H9 (cell line): ENCODE measurements at regions not wholly inside any gene's neighbourhood (a gene's known extent, or its start where the extent isn't known, plus 50 kb on each side); places are given as distances from the start of the nearest gene placed in this dataset.

ENCODE experiments used
- DNase-seq: peaks from one replicate; pipeline ENCODE4 v3.0.0-alpha.2; 2017
- H2AFZ ChIP-seq: one replicate; pipeline ENCODE4 v1.6.1; 2013; ENCODE audit warnings: mild to moderate bottlenecking, low read length, control low read depth, moderate library complexity
- H2AK5ac ChIP-seq: 2 replicates; pipeline ENCODE4 v1.6.1; 2013; ENCODE audit warnings: low read length, control low read depth, mixed read lengths; ENCODE audit not compliant: insufficient read length
- H2BK120ac ChIP-seq: one replicate; pipeline ENCODE4 v1.6.1; 2013; ENCODE audit warnings: low read depth, mild to moderate bottlenecking, low read length, control low read depth, inconsistent platforms; ENCODE audit not compliant: poor library complexity, severe bottlenecking
- H2BK12ac ChIP-seq: 2 replicates; pipeline ENCODE4 v1.6.1; 2013; ENCODE audit warnings: low read length, control low read depth, mixed read lengths, low read depth; ENCODE audit not compliant: insufficient read length
- H2BK15ac ChIP-seq: 2 replicates; pipeline ENCODE4 v1.6.1; 2013; ENCODE audit warnings: low read depth, low read length, control low read depth
- H2BK20ac ChIP-seq: one replicate; pipeline ENCODE4 v1.6.1; 2013; ENCODE audit warnings: low read depth, mild to moderate bottlenecking, low read length, control low read depth, inconsistent platforms; ENCODE audit not compliant: poor library complexity, severe bottlenecking
- H2BK5ac ChIP-seq: 2 replicates; pipeline ENCODE4 v1.6.1; 2013; ENCODE audit warnings: low read length, control low read depth, mixed read lengths; ENCODE audit not compliant: insufficient read length
- H3K14ac ChIP-seq: 2 replicates; pipeline ENCODE4 v1.6.1; 2013; ENCODE audit warnings: low read length, control low read depth; ENCODE audit not compliant: insufficient read depth
- H3K18ac ChIP-seq: 2 replicates; pipeline ENCODE4 v1.6.1; 2013; ENCODE audit warnings: low read depth, mild to moderate bottlenecking, mixed read lengths, low read length, control low read depth; ENCODE audit not compliant: insufficient read length
- H3K23ac ChIP-seq: 2 replicates; pipeline ENCODE4 v1.6.1; 2013; ENCODE audit warnings: low read length, control low read depth, mixed read lengths, low read depth; ENCODE audit not compliant: insufficient read length
- H3K23me2 ChIP-seq: 2 replicates; pipeline ENCODE4 v1.6.1; 2013; ENCODE audit warnings: low read depth, mild to moderate bottlenecking, mixed read lengths, low read length, control low read depth; ENCODE audit not compliant: insufficient read length, poor library complexity, severe bottlenecking
- H3K27ac ChIP-seq: 2 replicates; pipeline ENCODE4 v1.5.1; 2013; ENCODE audit warnings: low read length, control low read depth, mixed read lengths, low read depth; ENCODE audit not compliant: insufficient read length
- H3K27me3 ChIP-seq: 2 replicates; pipeline ENCODE4 v1.6.1; 2013; ENCODE audit warnings: low read length, control low read depth, inconsistent platforms; ENCODE audit not compliant: insufficient read depth
- H3K4ac ChIP-seq: 2 replicates; pipeline ENCODE4 v1.6.1; 2013; ENCODE audit warnings: low read depth, mild to moderate bottlenecking, control low read depth, inconsistent platforms, low read length, moderate library complexity
- H3K4me1 ChIP-seq: 2 replicates; pipeline ENCODE4 v1.6.1; 2013; ENCODE audit warnings: low read length, control low read depth, inconsistent platforms; ENCODE audit not compliant: insufficient read depth
- H3K4me2 ChIP-seq: 2 replicates; pipeline ENCODE4 v1.6.1; 2013; ENCODE audit warnings: low read length, control low read depth, mixed read lengths; ENCODE audit not compliant: insufficient read length, insufficient read depth
- H3K56ac ChIP-seq: 2 replicates; pipeline ENCODE4 v1.6.1; 2013; ENCODE audit warnings: low read depth, mild to moderate bottlenecking, mixed read lengths, low read length, control low read depth; ENCODE audit not compliant: insufficient read length
- H3K79me1 ChIP-seq: 2 replicates; pipeline ENCODE4 v1.6.1; 2013; ENCODE audit warnings: low read depth, mild to moderate bottlenecking, moderate library complexity, low read length, control low read depth, inconsistent platforms; ENCODE audit not compliant: insufficient read depth, poor library complexity, severe bottlenecking
- H3K79me2 ChIP-seq: 2 replicates; pipeline ENCODE4 v1.6.1; 2013; ENCODE audit warnings: low read length, control low read depth, inconsistent platforms; ENCODE audit not compliant: insufficient read depth
- H3K9ac ChIP-seq: 2 replicates; pipeline ENCODE4 v1.6.1; 2013; ENCODE audit warnings: low read length, control low read depth, mixed read lengths; ENCODE audit not compliant: insufficient read length; ENCODE audit errors: extremely low read depth
- H3K9me3 ChIP-seq: one replicate; pipeline ENCODE4 v1.6.1; 2013; ENCODE audit warnings: low read depth, low read length, inconsistent platforms; ENCODE audit not compliant: control insufficient read depth
- H3T11ph ChIP-seq: one replicate; pipeline ENCODE4 v1.6.1; 2013; ENCODE audit warnings: mild to moderate bottlenecking, low read length, control low read depth, inconsistent platforms
- H4K20me1 ChIP-seq: one replicate; pipeline ENCODE4 v1.6.1; 2013; ENCODE audit not compliant: control insufficient read depth, insufficient read length, insufficient read depth
- H4K5ac ChIP-seq: 2 replicates; pipeline ENCODE4 v1.6.1; 2013; ENCODE audit warnings: low read depth, mild to moderate bottlenecking, mixed read lengths, low read length, control low read depth; ENCODE audit not compliant: insufficient read length
- H4K8ac ChIP-seq: replicated peaks from 2 replicates; pipeline ENCODE4 v1.6.1; 2013; ENCODE audit warnings: low read length, control low read depth, mixed read lengths, low read depth; ENCODE audit not compliant: insufficient read length
- H4K91ac ChIP-seq: 2 replicates; pipeline ENCODE4 v1.6.1; 2013; ENCODE audit warnings: low read depth, mild to moderate bottlenecking, moderate library complexity, mixed read lengths, low read length, control low read depth; ENCODE audit not compliant: insufficient read length
- H3K27ac Mint-ChIP-seq, 3 experiments: 2 replicates in 2 of 3; 3 replicates in 1 of 3; pipeline ENCODE4 v1.8.0; 2020 to 2021; ENCODE audit warnings: mixed read lengths in 3 of 3, mild to moderate bottlenecking in 1 of 3, moderate library complexity in 1 of 3
- H3K27me3 Mint-ChIP-seq: 2 replicates; pipeline ENCODE4 v1.8.0; 2021; ENCODE audit warnings: low read depth, mild to moderate bottlenecking, moderate library complexity, mixed read lengths
- H3K36me3 Mint-ChIP-seq, 3 experiments: 2 replicates in 2 of 3; 3 replicates in 1 of 3; pipeline ENCODE4 v1.8.0; 2020 to 2021; ENCODE audit warnings: low read depth in 3 of 3, mixed read lengths in 3 of 3; ENCODE audit not compliant: insufficient read depth in 1 of 3
- H3K4me1 Mint-ChIP-seq, 2 experiments: 2 replicates each; pipeline ENCODE4 v1.8.0; 2020; ENCODE audit warnings: mixed read lengths in 2 of 2
- H3K4me3 Mint-ChIP-seq, 2 experiments: 2 replicates in 1 of 2; 3 replicates in 1 of 2; pipeline ENCODE4 v1.8.0; 2020 to 2021; ENCODE audit warnings: mild to moderate bottlenecking in 2 of 2, mixed read lengths in 2 of 2, moderate library complexity in 1 of 2
- H3K9me3 Mint-ChIP-seq, 2 experiments: 2 replicates in 1 of 2; 3 replicates in 1 of 2; pipeline ENCODE4 v1.8.0; 2020; ENCODE audit warnings: mild to moderate bottlenecking in 2 of 2, mixed read lengths in 2 of 2, moderate library complexity in 1 of 2
- WGBS: extraction: QIAGEN DNeasy Blood & Tissue Kit; methylation state at CpG from one replicate; pipeline ENCODE4 v1.1.7; 2013; ENCODE audit warnings: missing lambda C conversion rate, low lambda C conversion rate, mixed read lengths; ENCODE audit not compliant: insufficient read length; ENCODE audit errors: extremely low coverage; 5-methylcytosine and 5-hydroxymethylcytosine counted together
- TF ChIP-seq, protein P1 (sequence below): fragments of 200-600 bp; sonication (generic); conservative IDR thresholded peaks from 3 replicates; pipeline ENCODE4 v1.8.0; 2021; ENCODE audit warnings: antibody characterized with exemption, mild to moderate bottlenecking

DNA sequence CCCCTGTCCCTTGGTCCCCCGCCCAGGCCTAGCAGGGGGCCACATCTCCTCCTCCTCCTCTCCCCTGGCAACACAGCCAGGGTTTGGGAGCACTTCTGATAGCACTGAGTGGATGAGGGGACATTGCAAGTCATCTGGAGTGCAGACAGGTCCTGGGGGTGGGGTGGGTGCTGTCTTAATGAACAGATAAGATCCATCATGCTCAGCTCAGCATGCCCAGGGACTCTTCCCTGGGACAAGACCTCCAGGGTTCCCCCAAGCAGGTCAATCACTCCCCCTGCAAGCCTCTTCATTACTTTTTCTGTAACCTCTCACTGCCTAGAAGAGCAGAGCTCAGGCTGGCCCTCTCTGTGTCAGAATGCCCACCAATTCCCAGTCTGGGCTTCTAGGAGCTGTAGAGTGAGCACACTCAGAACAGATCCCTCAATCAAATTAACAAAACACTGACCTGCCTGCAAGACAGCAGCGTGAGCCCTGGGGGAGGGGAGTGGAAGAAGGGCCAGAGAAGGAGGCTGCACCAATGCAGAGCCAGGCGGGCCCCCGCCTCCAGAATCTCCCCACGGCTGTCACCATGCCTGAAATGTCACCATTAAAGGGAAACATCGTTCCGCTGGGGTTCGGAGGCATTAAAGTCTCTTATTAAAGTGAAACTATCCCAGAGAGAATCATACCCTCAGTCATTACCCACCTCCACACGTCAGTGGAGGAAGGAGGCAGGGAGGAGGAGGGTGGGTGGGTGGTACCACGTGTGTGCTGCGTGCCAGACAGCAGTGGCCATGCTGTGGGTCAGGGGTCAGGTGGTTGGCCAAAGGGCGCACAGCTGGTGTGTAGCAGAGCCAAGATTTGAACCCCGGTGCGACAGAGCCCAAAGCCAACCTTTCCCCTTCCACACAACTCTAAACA, 114.7 kb upstream of the LINGO1 start:
- peak overlapping the region in 1 of 3 experiments; percentile 21; a peak in 1 of 7 replicates for H3K27ac Mint-ChIP-seq
- H3K9me3 ChIP-seq = no peaks in the 10 kb centered on the region
- H4K8ac ChIP-seq = no peak overlapping the region
- no peaks in the 10 kb centered on the region for H3K79me1 ChIP-seq
- H3K14ac ChIP-seq = no peak overlapping the region
- no peaks in the 10 kb centered on the region for H4K20me1 ChIP-seq
- H2AK5ac ChIP-seq = no peak overlapping the region
- no peak overlapping the region for H2AFZ ChIP-seq
- H3K4me1 Mint-ChIP-seq = peaks cover 27 to 36% of the 10 kb centered on the region in 2 experiments
- H3K4me1 ChIP-seq = peaks cover 6% of the 10 kb centered on the region; the same call in 1 of the 2 replicates
- no peak overlapping the region for H3K56ac ChIP-seq
- H3K27me3 ChIP-seq = no peaks in the 10 kb centered on the region; the same call in 1 of the 2 replicates
- no peaks in the 10 kb centered on the region for H3K79me2 ChIP-seq
- no peak overlapping the region for H4K5ac ChIP-seq
- H3K27me3 Mint-ChIP-seq = peaks cover 81% of the 10 kb centered on the region
- peak overlapping the region in 1 of 2 experiments; percentile 45; a peak in 3 of 5 replicates for H3K4me3 Mint-ChIP-seq
- TF ChIP-seq, protein P1, sequence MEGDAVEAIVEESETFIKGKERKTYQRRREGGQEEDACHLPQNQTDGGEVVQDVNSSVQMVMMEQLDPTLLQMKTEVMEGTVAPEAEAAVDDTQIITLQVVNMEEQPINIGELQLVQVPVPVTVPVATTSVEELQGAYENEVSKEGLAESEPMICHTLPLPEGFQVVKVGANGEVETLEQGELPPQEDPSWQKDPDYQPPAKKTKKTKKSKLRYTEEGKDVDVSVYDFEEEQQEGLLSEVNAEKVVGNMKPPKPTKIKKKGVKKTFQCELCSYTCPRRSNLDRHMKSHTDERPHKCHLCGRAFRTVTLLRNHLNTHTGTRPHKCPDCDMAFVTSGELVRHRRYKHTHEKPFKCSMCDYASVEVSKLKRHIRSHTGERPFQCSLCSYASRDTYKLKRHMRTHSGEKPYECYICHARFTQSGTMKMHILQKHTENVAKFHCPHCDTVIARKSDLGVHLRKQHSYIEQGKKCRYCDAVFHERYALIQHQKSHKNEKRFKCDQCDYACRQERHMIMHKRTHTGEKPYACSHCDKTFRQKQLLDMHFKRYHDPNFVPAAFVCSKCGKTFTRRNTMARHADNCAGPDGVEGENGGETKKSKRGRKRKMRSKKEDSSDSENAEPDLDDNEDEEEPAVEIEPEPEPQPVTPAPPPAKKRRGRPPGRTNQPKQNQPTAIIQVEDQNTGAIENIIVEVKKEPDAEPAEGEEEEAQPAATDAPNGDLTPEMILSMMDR = no peak
- no peak overlapping the region for H2BK15ac ChIP-seq
- no peak overlapping the region for H3K4me2 ChIP-seq
- no peak overlapping the region for H3K23ac ChIP-seq
- H3K9ac ChIP-seq = no peak overlapping the region
- H3K23me2 ChIP-seq = no peaks in the 10 kb centered on the region
- no peak overlapping the region for H2BK120ac ChIP-seq
- no peak overlapping the region for H3K18ac ChIP-seq
- H4K91ac ChIP-seq = no peak overlapping the region
- no peak for DNase-seq
- no peak overlapping the region for H3K27ac ChIP-seq
- no peak overlapping the region for H3T11ph ChIP-seq
- no peak overlapping the region for H2BK20ac ChIP-seq
- no peak overlapping the region for H2BK12ac ChIP-seq
- no peak overlapping the region for H2BK5ac ChIP-seq
- no peak overlapping the region for H3K4ac ChIP-seq
- no CpG with 5 or more reads among the region's 14 CpGs for WGBS
- no peaks in the 10 kb centered on the region for H3K36me3 Mint-ChIP-seq
- peaks cover 0 to 2% of the 10 kb centered on the region in 2 experiments; a peak in 2 of 5 replicates for H3K9me3 Mint-ChIP-seq
